Right lobe of liver (tissue), 4 donors: ENCODE measurements at regions not wholly inside any gene's neighbourhood (a gene's known extent, or its start where the extent isn't known, plus 50 kb on each side); places are given as distances from the start of the nearest gene placed in this dataset.

Experiments
- CTCF ChIP-seq, 4 donors: fragments of 200-600 bp in 3 of 4; fragments of 450-650 bp in 1 of 4; IDR thresholded peaks; one replicate each; pipeline versions ENCODE4 v1.5.1 to v1.8.0; 2016 to 2022; ENCODE audit warnings: antibody characterized with exemption in 4 of 4, mild to moderate bottlenecking in 2 of 4
- POLR2A ChIP-seq: fragments of 450-650 bp; IDR thresholded peaks from one replicate; pipeline ENCODE4 v1.6.1; 2017; ENCODE audit warnings: antibody characterized with exemption, mild to moderate bottlenecking
- donor health status: DM: no; HTN: no; CAD: no.
- donor health status: DM: no; HTN: no; CAD: no.
- donor health status: DM: no; HTN: yes; CAD: no.

GRCh38 chr1:87916965-87917364 lies 588.3 kb downstream of the LMO4 start:
- no peak for TF ChIP-seq CTCF (IDR thresholded peaks at IDR 0.05)
- no peak for TF ChIP-seq POLR2A
